ENCODE measurements at regions not wholly inside any gene's neighbourhood (a gene's known extent, or its start where the extent isn't known, plus 50 kb on each side); places are given as distances from the start of the nearest gene placed in this dataset.

GRCh38 chr10:3645406-3645805 is 139.6 kb downstream of the KLF6 start:
- no peak for TF ChIP-seq ARNTL (CRISPR knock-in tag; IDR thresholded peaks at IDR 0.05; ENCODE audit: borderline replicate concordance, low read depth)
- no peak for TF ChIP-seq RARB (CRISPR knock-in tag; IDR thresholded peaks at IDR 0.05)
- TF ChIP-seq PPARA (CRISPR knock-in tag; IDR thresholded peaks at IDR 0.05; ENCODE audit: borderline replicate concordance): no peak
- TF ChIP-seq ZFP3 (CRISPR knock-in tag; IDR thresholded peaks at IDR 0.05): no peak
- TF ChIP-seq ZFP30 (CRISPR knock-in tag; IDR thresholded peaks at IDR 0.05): no peak
- TF ChIP-seq OSR1 (CRISPR knock-in tag; IDR thresholded peaks at IDR 0.05): no peak
- TF ChIP-seq CSRNP3 (CRISPR knock-in tag; IDR thresholded peaks at IDR 0.05): no peak
- TF ChIP-seq PATZ1 (CRISPR knock-in tag; IDR thresholded peaks at IDR 0.05; ENCODE audit: borderline replicate concordance): no peak
- TF ChIP-seq ZNF8 (CRISPR knock-in tag; IDR thresholded peaks at IDR 0.05): no peak
- TF ChIP-seq, protein P1, sequence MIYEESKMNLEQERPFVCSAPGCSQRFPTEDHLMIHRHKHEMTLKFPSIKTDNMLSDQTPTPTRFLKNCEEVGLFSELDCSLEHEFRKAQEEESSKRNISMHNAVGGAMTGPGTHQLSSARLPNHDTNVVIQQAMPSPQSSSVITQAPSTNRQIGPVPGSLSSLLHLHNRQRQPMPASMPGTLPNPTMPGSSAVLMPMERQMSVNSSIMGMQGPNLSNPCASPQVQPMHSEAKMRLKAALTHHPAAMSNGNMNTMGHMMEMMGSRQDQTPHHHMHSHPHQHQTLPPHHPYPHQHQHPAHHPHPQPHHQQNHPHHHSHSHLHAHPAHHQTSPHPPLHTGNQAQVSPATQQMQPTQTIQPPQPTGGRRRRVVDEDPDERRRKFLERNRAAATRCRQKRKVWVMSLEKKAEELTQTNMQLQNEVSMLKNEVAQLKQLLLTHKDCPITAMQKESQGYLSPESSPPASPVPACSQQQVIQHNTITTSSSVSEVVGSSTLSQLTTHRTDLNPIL (CRISPR knock-in tag; IDR thresholded peaks at IDR 0.05; ENCODE audit: low read depth): no peak
- TF ChIP-seq, protein P2, sequence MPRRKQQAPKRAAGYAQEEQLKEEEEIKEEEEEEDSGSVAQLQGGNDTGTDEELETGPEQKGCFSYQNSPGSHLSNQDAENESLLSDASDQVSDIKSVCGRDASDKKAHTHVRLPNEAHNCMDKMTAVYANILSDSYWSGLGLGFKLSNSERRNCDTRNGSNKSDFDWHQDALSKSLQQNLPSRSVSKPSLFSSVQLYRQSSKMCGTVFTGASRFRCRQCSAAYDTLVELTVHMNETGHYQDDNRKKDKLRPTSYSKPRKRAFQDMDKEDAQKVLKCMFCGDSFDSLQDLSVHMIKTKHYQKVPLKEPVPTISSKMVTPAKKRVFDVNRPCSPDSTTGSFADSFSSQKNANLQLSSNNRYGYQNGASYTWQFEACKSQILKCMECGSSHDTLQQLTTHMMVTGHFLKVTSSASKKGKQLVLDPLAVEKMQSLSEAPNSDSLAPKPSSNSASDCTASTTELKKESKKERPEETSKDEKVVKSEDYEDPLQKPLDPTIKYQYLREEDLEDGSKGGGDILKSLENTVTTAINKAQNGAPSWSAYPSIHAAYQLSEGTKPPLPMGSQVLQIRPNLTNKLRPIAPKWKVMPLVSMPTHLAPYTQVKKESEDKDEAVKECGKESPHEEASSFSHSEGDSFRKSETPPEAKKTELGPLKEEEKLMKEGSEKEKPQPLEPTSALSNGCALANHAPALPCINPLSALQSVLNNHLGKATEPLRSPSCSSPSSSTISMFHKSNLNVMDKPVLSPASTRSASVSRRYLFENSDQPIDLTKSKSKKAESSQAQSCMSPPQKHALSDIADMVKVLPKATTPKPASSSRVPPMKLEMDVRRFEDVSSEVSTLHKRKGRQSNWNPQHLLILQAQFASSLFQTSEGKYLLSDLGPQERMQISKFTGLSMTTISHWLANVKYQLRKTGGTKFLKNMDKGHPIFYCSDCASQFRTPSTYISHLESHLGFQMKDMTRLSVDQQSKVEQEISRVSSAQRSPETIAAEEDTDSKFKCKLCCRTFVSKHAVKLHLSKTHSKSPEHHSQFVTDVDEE (CRISPR knock-in tag; IDR thresholded peaks at IDR 0.05): no peak
- TF ChIP-seq ESRRG (CRISPR knock-in tag; IDR thresholded peaks at IDR 0.05): no peak
